NCI-H2196 (cell line): ENCODE measurements at regions not wholly inside any gene's neighbourhood (a gene's known extent, or its start where the extent isn't known, plus 50 kb on each side); places are given as distances from the start of the nearest gene placed in this dataset.

Source experiments
- DNase-seq: peaks from one replicate; lab custom pipeline; 2025; ENCODE audit not compliant: unreplicated experiment; lab: John Stamatoyannopoulos, UW

- DNase-seq, result no peak
Measured at GRCh38 chr18:59760212-59760611, 63.0 kb upstream of the CCBE1 start.

GRCh38 chr18:59758837-59759236 is 61.6 kb upstream of the CCBE1 start:
- no peak for DNase-seq

DNA sequence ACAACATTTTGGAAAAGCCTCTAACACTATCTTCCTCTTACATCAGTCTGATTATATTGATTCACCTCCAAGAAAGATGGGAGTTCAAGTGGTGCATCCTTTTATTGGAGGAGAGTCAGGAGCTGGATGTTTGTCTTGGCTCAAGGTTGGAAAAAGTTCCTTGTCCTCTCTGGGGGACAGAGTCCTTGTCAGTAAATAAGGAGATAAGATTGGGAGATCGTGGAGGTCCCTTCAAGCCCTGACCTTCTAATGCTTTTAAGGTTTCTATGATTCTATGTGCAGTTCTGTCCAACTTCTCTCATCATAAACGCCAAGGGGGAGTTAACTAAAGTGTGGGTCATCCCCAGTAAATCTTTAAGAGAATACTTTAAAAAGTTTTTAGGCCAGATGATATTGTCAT is 60.9 kb upstream of the CCBE1 start:
- DNase-seq, result no peak

- no peak for DNase-seq
Measured at GRCh38 chr18:59752666-59753065, 55.4 kb upstream of the CCBE1 start.

DNA sequence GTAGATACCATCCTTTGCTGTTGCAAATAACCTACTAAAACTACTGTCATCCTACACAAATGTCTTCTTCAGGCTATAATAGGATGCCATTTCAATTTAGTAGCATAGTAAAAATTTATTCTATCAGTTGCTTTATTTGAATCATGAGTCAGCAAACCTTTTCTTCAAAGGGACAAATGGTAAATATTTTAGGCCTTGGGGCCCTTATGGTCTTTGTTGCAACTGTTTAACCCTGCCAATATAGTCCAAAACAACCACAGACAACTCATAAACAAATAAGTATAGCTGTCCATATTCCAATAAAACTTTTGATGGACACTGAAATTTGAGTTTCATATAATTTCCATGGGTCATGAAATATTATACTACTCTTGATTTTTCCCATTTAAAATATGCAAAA is 54.0 kb upstream of the CCBE1 start:
- DNase-seq, result no peak

- no peak for DNase-seq
Measured at GRCh38 chr18:59748628-59749360, 51.6 kb upstream of the CCBE1 start.
